ENCODE measurements at regions not wholly inside any gene's neighbourhood (a gene's known extent, or its start where the extent isn't known, plus 50 kb on each side); places are given as distances from the start of the nearest gene placed in this dataset.

GRCh38 chr11:109796253-109796652 lies 296.9 kb upstream of the ZC3H12C start:
- DNase-seq (ENCODE audit: low read depth) = no peak
- no peak for TF ChIP-seq CTCF (IDR thresholded peaks at IDR 0.05; ENCODE audit: insufficient read depth, low read depth, low read length, missing control alignments)
- H3K4me3 ChIP-seq (ENCODE audit: low read depth, low read length) = no peak overlapping the region

- DNase-seq (ENCODE audit: low read depth) = no peak
- no peak for TF ChIP-seq CTCF (IDR thresholded peaks at IDR 0.05; ENCODE audit: insufficient read depth, low read depth, low read length, missing control alignments)
- H3K4me3 ChIP-seq (ENCODE audit: low read depth, low read length) = no peak overlapping the region
Measured at GRCh38 chr11:109798521-109798920, 294.7 kb upstream of the ZC3H12C start.

- H3K4me3 ChIP-seq (ENCODE audit: low read depth, low read length) = no peak overlapping the region
- DNase-seq (ENCODE audit: low read depth) = no peak
- TF ChIP-seq CTCF (IDR thresholded peaks at IDR 0.05; ENCODE audit: insufficient read depth, low read depth, low read length, missing control alignments) = no peak
Measured at GRCh38 chr11:109799604-109800003, 293.6 kb upstream of the ZC3H12C start.

GRCh38 chr11:109804911-109805310 lies 288.3 kb upstream of the ZC3H12C start:
- no peak for TF ChIP-seq CTCF (IDR thresholded peaks at IDR 0.05; ENCODE audit: insufficient read depth, low read depth, low read length, missing control alignments)
- no peak overlapping the region for H3K4me3 ChIP-seq (ENCODE audit: low read depth, low read length)
- DNase-seq (ENCODE audit: low read depth) = no peak

GRCh38 chr11:109806205-109806604 lies 287.0 kb upstream of the ZC3H12C start:
- DNase-seq (ENCODE audit: low read depth) = no peak
- no peak overlapping the region for H3K4me3 ChIP-seq (ENCODE audit: low read depth, low read length)
- TF ChIP-seq CTCF (IDR thresholded peaks at IDR 0.05; ENCODE audit: insufficient read depth, low read depth, low read length, missing control alignments) = no peak

- no peak overlapping the region for H3K4me3 ChIP-seq (ENCODE audit: low read depth, low read length)
- DNase-seq (ENCODE audit: low read depth) = no peak
- no peak for TF ChIP-seq CTCF (IDR thresholded peaks at IDR 0.05; ENCODE audit: insufficient read depth, low read depth, low read length, missing control alignments)
Measured at GRCh38 chr11:109808569-109808968, 284.6 kb upstream of the ZC3H12C start.

- TF ChIP-seq CTCF (IDR thresholded peaks at IDR 0.05; ENCODE audit: insufficient read depth, low read depth, low read length, missing control alignments) = no peak
- no peak for DNase-seq (ENCODE audit: low read depth)
- H3K4me3 ChIP-seq (ENCODE audit: low read depth, low read length) = no peak overlapping the region
Measured at GRCh38 chr11:109814824-109815223, 278.4 kb upstream of the ZC3H12C start.

Measured in GM12865 (cell line).